IMR-90 (cell line): ENCODE measurements at regions not wholly inside any gene's neighbourhood (a gene's known extent, or its start where the extent isn't known, plus 50 kb on each side); places are given as distances from the start of the nearest gene placed in this dataset.

Experiments used
- ATAC-seq: fragments of 200-7000 bp; cut with Tn5 transposase; 2 replicates; pipeline ENCODE4 v1.9.1; 2020; ENCODE audit warnings: low read depth, mild to moderate bottlenecking, moderate library complexity
- BruUV-seq: library from RNA; stranded (reverse); fragments of 400-500 nt; replicated peaks from 2 replicates; lab custom pipeline; 2021; lab: Mats Ljungman, UMichigan
- CTCF ChIA-PET: fragments of 300-600 bp; formaldehyde crosslinking; extraction: SDS; loops from one replicate; lab custom pipeline; 2021; ENCODE audit warnings: antibody characterized with exemption; lab: Yijun Ruan, JAX
- POLR2A ChIA-PET: fragments of 300-600 bp; sonication (Branson Sonifier 250); formaldehyde crosslinking; loops from one replicate; lab custom pipeline; 2022; ENCODE audit warnings: antibody characterized with exemption; ENCODE audit not compliant: unreplicated experiment; lab: Charles Lee
- DNase-seq: peaks from one replicate; pipeline ENCODE4 v3.0.0; 2013
- H2AFZ ChIP-seq: replicated peaks from 2 replicates; pipeline ENCODE3; 2013; ENCODE audit warnings: low read length, mild to moderate bottlenecking; ENCODE audit not compliant: poor library complexity
- H2AK5ac ChIP-seq: 2 replicates; pipeline ENCODE4 v1.6.1; 2013; ENCODE audit warnings: low read depth, low read length, inconsistent platforms
- H2AK9ac ChIP-seq: replicated peaks from 2 replicates; pipeline ENCODE3; 2013; ENCODE audit warnings: mild to moderate bottlenecking, low read depth, low read length, moderate library complexity; ENCODE audit not compliant: poor library complexity
- H2BK120ac ChIP-seq: 2 replicates; pipeline ENCODE4 v1.6.1; 2013; ENCODE audit warnings: low read depth, low read length, inconsistent platforms
- H2BK15ac ChIP-seq: 3 replicates; pipeline ENCODE4 v1.6.1; 2013; ENCODE audit warnings: low read depth, low read length, inconsistent platforms
- H2BK20ac ChIP-seq: 2 replicates; pipeline ENCODE4 v1.6.1; 2013; ENCODE audit warnings: low read depth, mild to moderate bottlenecking, inconsistent platforms, low read length, moderate library complexity
- H2BK5ac ChIP-seq: 2 replicates; pipeline ENCODE4 v1.6.1; 2013; ENCODE audit warnings: mild to moderate bottlenecking, low read depth, low read length, inconsistent platforms; ENCODE audit not compliant: poor library complexity, severe bottlenecking
- H3K14ac ChIP-seq: replicated peaks from 2 replicates; pipeline ENCODE4 v1.6.1; 2013; ENCODE audit warnings: low read depth, low read length, inconsistent platforms
- H3K18ac ChIP-seq: 2 replicates; pipeline ENCODE4 v1.6.1; 2013; ENCODE audit warnings: low read depth, low read length, control low read depth
- H3K23ac ChIP-seq: 2 replicates; pipeline ENCODE4 v1.6.1; 2013; ENCODE audit warnings: low read depth, low read length, inconsistent platforms
- H3K27ac ChIP-seq: 2 replicates; pipeline ENCODE4 v1.5.1; 2013; ENCODE audit warnings: mild to moderate bottlenecking, control low read depth, low read length; ENCODE audit not compliant: insufficient read depth
- H3K27me3 ChIP-seq: 2 replicates; pipeline ENCODE4 v1.6.1; 2013; ENCODE audit warnings: low read length; ENCODE audit not compliant: control insufficient read depth, insufficient read depth
- H3K36me3 ChIP-seq: 2 replicates; pipeline ENCODE4 v1.6.1; 2013; ENCODE audit warnings: low read length, mixed read lengths; ENCODE audit not compliant: control insufficient read depth, insufficient read depth
- H3K4ac ChIP-seq: 2 replicates; pipeline ENCODE4 v1.6.1; 2013; ENCODE audit warnings: low read depth, low read length, inconsistent platforms
- H3K4me1 ChIP-seq: 2 replicates; pipeline ENCODE4 v1.6.1; 2013; ENCODE audit warnings: low read length, mixed read lengths; ENCODE audit not compliant: control insufficient read depth, insufficient read depth
- H3K4me2 ChIP-seq: 2 replicates; pipeline ENCODE4 v1.6.1; 2013; ENCODE audit warnings: low read depth, mild to moderate bottlenecking, control low read depth, low read length, moderate library complexity
- H3K4me3 ChIP-seq: 2 replicates; pipeline ENCODE4 v1.5.1; 2013; ENCODE audit warnings: low read depth, mild to moderate bottlenecking, control low read depth, low read length, moderate library complexity; ENCODE audit not compliant: insufficient read depth
- H3K56ac ChIP-seq: 2 replicates; pipeline ENCODE4 v1.6.1; 2013; ENCODE audit warnings: low read length, inconsistent platforms; ENCODE audit not compliant: insufficient read depth; ENCODE audit errors: extremely low read depth
- H3K79me1 ChIP-seq, 2 experiments: 2 replicates each; pipeline ENCODE4 v1.6.1; 2013; ENCODE audit warnings: low read length in 2 of 2, inconsistent platforms in 1 of 2, low read depth in 1 of 2
- H3K9ac ChIP-seq: 2 replicates; pipeline ENCODE4 v1.6.1; 2013; ENCODE audit warnings: low read depth, low read length, control low read depth
- H3K9me1 ChIP-seq: 2 replicates; pipeline ENCODE4 v1.6.1; 2013; ENCODE audit warnings: low read length, inconsistent platforms; ENCODE audit not compliant: insufficient read depth
- H3K9me3 ChIP-seq: 2 replicates; pipeline ENCODE4 v1.6.1; 2013; ENCODE audit warnings: low read length; ENCODE audit not compliant: control insufficient read depth, insufficient read depth
- H4K20me1 ChIP-seq: 2 replicates; pipeline ENCODE4 v1.6.1; 2013; ENCODE audit warnings: low read length, inconsistent platforms; ENCODE audit not compliant: insufficient read depth
- H4K5ac ChIP-seq: 2 replicates; pipeline ENCODE4 v1.6.1; 2013; ENCODE audit warnings: mild to moderate bottlenecking, low read depth, low read length, control low read depth
- H4K8ac ChIP-seq, 2 experiments: 2 replicates each; pipeline ENCODE4 v1.6.1; 2013; ENCODE audit warnings: low read depth in 2 of 2, low read length in 2 of 2, control low read depth in 1 of 2, inconsistent platforms in 1 of 2
- H4K91ac ChIP-seq: 2 replicates; pipeline ENCODE4 v1.6.1; 2013; ENCODE audit warnings: low read depth, low read length, inconsistent platforms; ENCODE audit not compliant: insufficient read depth
- BHLHE40 ChIP-seq: fragments of 150-350 bp; IDR thresholded peaks from 2 replicates; pipeline ENCODE4 v1.6.1; 2016; ENCODE audit warnings: mild to moderate bottlenecking, low read depth, low read length
- CEBPB ChIP-seq: IDR thresholded peaks from 2 replicates; pipeline ENCODE4 v1.6.1; 2012; ENCODE audit warnings: low read depth, low read length, improper control_type of control experiment
- CHD1 ChIP-seq: IDR thresholded peaks from 2 replicates; pipeline ENCODE4 v1.6.1; 2012; ENCODE audit warnings: low read depth, low read length, improper control_type of control experiment
- FOS ChIP-seq: fragments of 150-350 bp; IDR thresholded peaks from 2 replicates; pipeline ENCODE4 v1.6.1; 2016; ENCODE audit warnings: low read depth, low read length
- MAFK ChIP-seq: IDR thresholded peaks from 2 replicates; pipeline ENCODE4 v1.6.1; 2012; ENCODE audit warnings: low read depth, low read length, improper control_type of control experiment
- MAZ ChIP-seq: IDR thresholded peaks from 2 replicates; pipeline ENCODE4 v1.6.1; 2012; ENCODE audit warnings: low read depth, mild to moderate bottlenecking, low read length, improper control_type of control experiment, moderate library complexity, borderline replicate concordance
- MXI1 ChIP-seq: IDR thresholded peaks from 2 replicates; pipeline ENCODE4 v1.6.1; 2012; ENCODE audit warnings: low read depth, mild to moderate bottlenecking, low read length, moderate library complexity, borderline replicate concordance
- NFE2L2 ChIP-seq: fragments of 150-350 bp; IDR thresholded peaks from 2 replicates; pipeline ENCODE4 v1.6.1; 2016; ENCODE audit warnings: low read depth, mild to moderate bottlenecking, low read length
- POLR2A ChIP-seq: IDR thresholded peaks from 2 replicates; pipeline ENCODE4 v1.6.1; 2012; ENCODE audit warnings: mild to moderate bottlenecking, low read depth, low read length
- RAD21 ChIP-seq: IDR thresholded peaks from 2 replicates; pipeline ENCODE4 v1.6.1; 2012; ENCODE audit warnings: low read length, improper control_type of control experiment
- RCOR1 ChIP-seq: IDR thresholded peaks from 2 replicates; pipeline ENCODE4 v1.6.1; 2012; ENCODE audit warnings: mild to moderate bottlenecking, low read length, improper control_type of control experiment; ENCODE audit not compliant: insufficient replicate concordance
- RFX5 ChIP-seq: IDR thresholded peaks from 2 replicates; pipeline ENCODE4 v1.8.0; 2012; ENCODE audit warnings: low read depth, mild to moderate bottlenecking, low read length, moderate library complexity
- SMC3 ChIP-seq: fragments of 150-350 bp; IDR thresholded peaks from 2 replicates; pipeline ENCODE4 v1.6.1; 2016; ENCODE audit warnings: low read depth, mild to moderate bottlenecking, antibody characterized with exemption, low read length, moderate library complexity
- WGBS, 2 experiments: methylation state at CpG; one replicate each; pipeline versions ENCODE4 v1.1.5 to v1.1.7; 2013; ENCODE audit warnings: missing lambda C conversion rate in 2 of 2; ENCODE audit not compliant: insufficient read length in 1 of 2; ENCODE audit errors: extremely low coverage in 2 of 2; 5-methylcytosine and 5-hydroxymethylcytosine counted together
- dilution Hi-C: fragments of 300-500 bp; cut with HindIII; formaldehyde crosslinking; loops from one replicate; pipeline ENCODE4 v1.14.3; 2018; ENCODE audit warnings: low sequenced_read_pairs; ENCODE audit not compliant: unreplicated experiment
- in situ Hi-C: fragments of 300-500 bp; cut with MboI; formaldehyde crosslinking; loops from 3 replicates; pipeline ENCODE4 v1.14.3; 2019; ENCODE audit warnings: low sequenced_read_pairs, inconsistent platforms, mixed read lengths
- intact Hi-C: fragments of 100-400 bp; cut with micrococcal nuclease; formaldehyde crosslinking; loops from 2 replicates; pipeline ENCODE4 v1.10.0; 2022
- TF ChIP-seq, protein P1 (sequence below): fragments of 150-350 bp; IDR thresholded peaks from 2 replicates; pipeline ENCODE4 v1.6.1; 2017; ENCODE audit warnings: mild to moderate bottlenecking, antibody characterized with exemption, low read length, low read depth
- TF ChIP-seq, protein P2 (sequence below): fragments of 150-350 bp; IDR thresholded peaks from 2 replicates; pipeline ENCODE4 v1.6.1; 2016; ENCODE audit warnings: low read depth, mild to moderate bottlenecking, low read length, moderate library complexity, borderline replicate concordance
- TF ChIP-seq, protein P3 (sequence below): conservative IDR thresholded peaks from 2 replicates; pipeline ENCODE4 v1.5.1; 2012; ENCODE audit warnings: mild to moderate bottlenecking, low read depth, low read length, improper control_type of control experiment

DNA sequence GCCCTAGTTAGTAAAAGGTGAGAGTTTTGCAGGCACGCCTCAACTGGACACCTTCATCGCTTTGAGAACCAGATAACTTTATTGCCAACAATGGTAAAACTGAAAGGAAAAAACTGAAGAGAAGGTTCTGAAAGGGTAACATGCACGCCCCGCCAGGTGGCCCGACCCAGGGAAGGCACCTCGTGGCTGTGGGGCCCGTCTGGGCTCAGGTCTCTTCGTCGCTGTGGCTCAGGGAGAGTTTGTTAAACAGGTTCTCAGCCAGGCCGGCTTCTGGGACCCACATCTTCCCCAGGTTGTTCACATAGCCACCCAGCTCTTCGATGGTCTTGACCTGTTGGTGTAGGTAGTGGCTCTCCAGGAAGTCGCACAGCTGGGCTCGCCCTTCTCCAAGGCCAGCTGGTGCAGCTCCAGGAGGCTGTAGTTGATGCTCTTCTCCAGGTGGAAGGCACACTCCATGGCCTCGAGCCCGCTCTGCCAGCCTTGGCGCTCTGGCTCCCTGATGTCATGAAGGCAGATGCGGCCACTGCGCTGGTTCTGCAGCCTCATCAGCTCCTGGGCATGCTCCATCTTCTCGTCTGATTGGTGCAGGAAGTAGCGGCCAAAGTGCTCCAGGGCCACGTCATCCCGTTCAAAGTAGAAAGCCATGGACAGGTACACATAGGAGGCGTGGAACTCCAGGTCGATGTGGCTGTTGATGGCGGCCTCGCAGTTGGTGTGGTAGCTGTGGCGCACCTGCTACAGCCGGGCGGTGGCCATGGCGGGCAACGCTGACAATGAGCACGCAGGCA lies 69.7 kb downstream of the FAM47C start:
- Histone ChIP-seq H2BK5ac (no peak overlapping the region), H3K9me1 (no peaks in the 10 kb centered on the region), H3K4ac (no peak overlapping the region), H3K9ac (no peak overlapping the region), H4K20me1 (no peaks in the 10 kb centered on the region), H2AK5ac (no peak overlapping the region), H3K36me3 (no peaks in the 10 kb centered on the region), H2BK15ac (no peak overlapping the region), H3K79me1 (no peaks in the 10 kb centered on the region), H4K5ac (no peak overlapping the region), H2AK9ac (no peak overlapping the region), H2BK120ac (no peak overlapping the region), H3K9me3 (no peaks in the 10 kb centered on the region), H3K23ac (no peak overlapping the region), H3K56ac (no peak overlapping the region), H2AFZ (no peak overlapping the region), H3K27ac (no peak overlapping the region), H4K8ac (no peak overlapping the region), H4K91ac (no peak overlapping the region), H3K27me3 (no peaks in the 10 kb centered on the region; the same call in 1 of the 2 replicates), H3K4me2 (no peak overlapping the region), H3K14ac (no peak overlapping the region), H3K4me3 (no peak overlapping the region), H3K4me1 (no peaks in the 10 kb centered on the region), H3K18ac (no peak overlapping the region), H2BK20ac (no peak overlapping the region)
- CTCF ChIA-PET = no interaction called here
- dilution Hi-C loops (no loop called here), intact Hi-C loops (no loop called here), in situ Hi-C loops (no loop called here)
- POLR2A ChIA-PET = no interaction called here
- DNase-seq = no peak
- 73% methylated on average over 21 of the region's 32 CpGs; no CpG with 5 or more reads in 1 of the 2 experiments for WGBS, 2 experiments
- no TSS peak for BruUV-seq
- no peak for ATAC-seq
- TF ChIP-seq BHLHE40 (no peak), SMC3 (no peak), NFE2L2 (no peak), MAFK (no peak), CHD1 (no peak), CEBPB (no peak), RCOR1 (no peak), MAZ (no peak), RAD21 (no peak), FOS (no peak), RFX5 (no peak), MXI1 (no peak), POLR2A (no peak)
- TF ChIP-seq, protein P1, sequence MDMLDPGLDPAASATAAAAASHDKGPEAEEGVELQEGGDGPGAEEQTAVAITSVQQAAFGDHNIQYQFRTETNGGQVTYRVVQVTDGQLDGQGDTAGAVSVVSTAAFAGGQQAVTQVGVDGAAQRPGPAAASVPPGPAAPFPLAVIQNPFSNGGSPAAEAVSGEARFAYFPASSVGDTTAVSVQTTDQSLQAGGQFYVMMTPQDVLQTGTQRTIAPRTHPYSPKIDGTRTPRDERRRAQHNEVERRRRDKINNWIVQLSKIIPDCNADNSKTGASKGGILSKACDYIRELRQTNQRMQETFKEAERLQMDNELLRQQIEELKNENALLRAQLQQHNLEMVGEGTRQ = no peak
- TF ChIP-seq, protein P2, sequence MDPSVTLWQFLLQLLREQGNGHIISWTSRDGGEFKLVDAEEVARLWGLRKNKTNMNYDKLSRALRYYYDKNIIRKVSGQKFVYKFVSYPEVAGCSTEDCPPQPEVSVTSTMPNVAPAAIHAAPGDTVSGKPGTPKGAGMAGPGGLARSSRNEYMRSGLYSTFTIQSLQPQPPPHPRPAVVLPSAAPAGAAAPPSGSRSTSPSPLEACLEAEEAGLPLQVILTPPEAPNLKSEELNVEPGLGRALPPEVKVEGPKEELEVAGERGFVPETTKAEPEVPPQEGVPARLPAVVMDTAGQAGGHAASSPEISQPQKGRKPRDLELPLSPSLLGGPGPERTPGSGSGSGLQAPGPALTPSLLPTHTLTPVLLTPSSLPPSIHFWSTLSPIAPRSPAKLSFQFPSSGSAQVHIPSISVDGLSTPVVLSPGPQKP = no peak
- TF ChIP-seq, protein P3, sequence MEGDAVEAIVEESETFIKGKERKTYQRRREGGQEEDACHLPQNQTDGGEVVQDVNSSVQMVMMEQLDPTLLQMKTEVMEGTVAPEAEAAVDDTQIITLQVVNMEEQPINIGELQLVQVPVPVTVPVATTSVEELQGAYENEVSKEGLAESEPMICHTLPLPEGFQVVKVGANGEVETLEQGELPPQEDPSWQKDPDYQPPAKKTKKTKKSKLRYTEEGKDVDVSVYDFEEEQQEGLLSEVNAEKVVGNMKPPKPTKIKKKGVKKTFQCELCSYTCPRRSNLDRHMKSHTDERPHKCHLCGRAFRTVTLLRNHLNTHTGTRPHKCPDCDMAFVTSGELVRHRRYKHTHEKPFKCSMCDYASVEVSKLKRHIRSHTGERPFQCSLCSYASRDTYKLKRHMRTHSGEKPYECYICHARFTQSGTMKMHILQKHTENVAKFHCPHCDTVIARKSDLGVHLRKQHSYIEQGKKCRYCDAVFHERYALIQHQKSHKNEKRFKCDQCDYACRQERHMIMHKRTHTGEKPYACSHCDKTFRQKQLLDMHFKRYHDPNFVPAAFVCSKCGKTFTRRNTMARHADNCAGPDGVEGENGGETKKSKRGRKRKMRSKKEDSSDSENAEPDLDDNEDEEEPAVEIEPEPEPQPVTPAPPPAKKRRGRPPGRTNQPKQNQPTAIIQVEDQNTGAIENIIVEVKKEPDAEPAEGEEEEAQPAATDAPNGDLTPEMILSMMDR = no peak
